HepG2 (cell line): ENCODE measurements at regions not wholly inside any gene's neighbourhood (a gene's known extent, or its start where the extent isn't known, plus 50 kb on each side); places are given as distances from the start of the nearest gene placed in this dataset.

Experiments
- MAZ ChIP-seq, 2 experiments: sonication (generic) in 1 of 2; formaldehyde crosslinking in 1 of 2; IDR thresholded peaks; 2 replicates each; pipeline versions ENCODE4 v1.5.0 to v1.6.1; 2012 to 2020; ENCODE audit warnings: low read depth in 2 of 2, mild to moderate bottlenecking in 2 of 2, borderline replicate concordance in 1 of 2, improper control_type of control experiment in 1 of 2, low read length in 1 of 2, missing genetic modification reagents in 1 of 2, moderate library complexity in 1 of 2
- NR1H2 ChIP-seq: sonication (generic); formaldehyde crosslinking; IDR thresholded peaks from 2 replicates; pipeline ENCODE4 v1.8.1; 2022; ENCODE audit warnings: low read depth, missing genetic modification reagents, borderline replicate concordance
- SRSF9 ChIP-seq: fragments of 200-400 bp; formaldehyde crosslinking; IDR thresholded peaks from 2 replicates; pipeline ENCODE4 v1.6.1; 2018; ENCODE audit warnings: borderline replicate concordance, mild to moderate bottlenecking, low read depth, low read length; ENCODE audit not compliant: insufficient read depth, poor library complexity, severe bottlenecking
- TF ChIP-seq, protein P1 (sequence below), 2 experiments: fragments of 450-650 bp in 1 of 2; sonication (generic) in 1 of 2; formaldehyde crosslinking in 1 of 2; IDR thresholded peaks; 2 replicates each; pipeline versions ENCODE4 v1.6.1 to v1.8.0; 2016 to 2022; ENCODE audit warnings: antibody characterized with exemption in 1 of 2, mild to moderate bottlenecking in 1 of 2, missing genetic modification reagents in 1 of 2
- TF ChIP-seq, protein P2 (sequence below): sonication (generic); formaldehyde crosslinking; IDR thresholded peaks from 2 replicates; pipeline ENCODE4 v1.4.0; 2020; ENCODE audit warnings: mild to moderate bottlenecking, missing genetic modification reagents
- TF ChIP-seq, protein P3 (sequence below): sonication (generic); formaldehyde crosslinking; IDR thresholded peaks from 2 replicates; pipeline ENCODE4 v1.4.0; 2020; ENCODE audit warnings: missing genetic modification reagents
- TF ChIP-seq, protein P4 (sequence below): sonication (generic); formaldehyde crosslinking; IDR thresholded peaks from 2 replicates; pipeline ENCODE4 v1.4.0; 2020; ENCODE audit warnings: missing genetic modification reagents, borderline replicate concordance
- TF ChIP-seq, protein P5 (sequence below): IDR thresholded peaks from 2 replicates; pipeline ENCODE4 v1.6.1; 2016; ENCODE audit warnings: mild to moderate bottlenecking, missing biosample characterization, missing genetic modification reagents
- TF ChIP-seq, protein P6 (sequence below): sonication (generic); formaldehyde crosslinking; IDR thresholded peaks from 2 replicates; pipeline ENCODE4 v1.5.0; 2020; ENCODE audit warnings: missing genetic modification reagents, mild to moderate bottlenecking, borderline replicate concordance

DNA sequence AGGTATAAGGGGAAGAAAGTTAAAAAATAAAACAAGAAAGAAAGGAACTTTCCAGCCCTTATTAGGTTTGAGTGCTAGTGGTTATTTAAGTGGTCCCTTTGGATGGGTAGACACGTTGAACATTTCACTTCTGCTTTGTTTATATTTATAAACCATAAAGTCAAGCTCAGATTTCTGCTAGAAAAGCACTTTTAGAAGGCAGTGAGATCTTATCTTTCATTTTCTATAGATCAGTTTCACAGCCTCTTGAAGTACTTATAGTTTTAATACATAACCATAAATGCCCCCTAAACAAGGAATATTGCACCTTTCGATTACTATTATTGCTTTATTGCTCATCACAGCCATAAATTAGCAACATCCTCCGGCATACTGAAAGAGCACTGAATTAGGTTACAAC lies 446.8 kb upstream of the PLXNA2 start (continued):
- TF ChIP-seq MAZ (IDR thresholded peaks at IDR 0.05; ENCODE audit: borderline replicate concordance, low read depth, low read length) (no peak), MAZ (CRISPR knock-in tag; IDR thresholded peaks at IDR 0.05; ENCODE audit: low read depth) (no peak), SRSF9 (no peak), NR1H2 (CRISPR knock-in tag) (no peak)
- TF ChIP-seq, protein P1, sequence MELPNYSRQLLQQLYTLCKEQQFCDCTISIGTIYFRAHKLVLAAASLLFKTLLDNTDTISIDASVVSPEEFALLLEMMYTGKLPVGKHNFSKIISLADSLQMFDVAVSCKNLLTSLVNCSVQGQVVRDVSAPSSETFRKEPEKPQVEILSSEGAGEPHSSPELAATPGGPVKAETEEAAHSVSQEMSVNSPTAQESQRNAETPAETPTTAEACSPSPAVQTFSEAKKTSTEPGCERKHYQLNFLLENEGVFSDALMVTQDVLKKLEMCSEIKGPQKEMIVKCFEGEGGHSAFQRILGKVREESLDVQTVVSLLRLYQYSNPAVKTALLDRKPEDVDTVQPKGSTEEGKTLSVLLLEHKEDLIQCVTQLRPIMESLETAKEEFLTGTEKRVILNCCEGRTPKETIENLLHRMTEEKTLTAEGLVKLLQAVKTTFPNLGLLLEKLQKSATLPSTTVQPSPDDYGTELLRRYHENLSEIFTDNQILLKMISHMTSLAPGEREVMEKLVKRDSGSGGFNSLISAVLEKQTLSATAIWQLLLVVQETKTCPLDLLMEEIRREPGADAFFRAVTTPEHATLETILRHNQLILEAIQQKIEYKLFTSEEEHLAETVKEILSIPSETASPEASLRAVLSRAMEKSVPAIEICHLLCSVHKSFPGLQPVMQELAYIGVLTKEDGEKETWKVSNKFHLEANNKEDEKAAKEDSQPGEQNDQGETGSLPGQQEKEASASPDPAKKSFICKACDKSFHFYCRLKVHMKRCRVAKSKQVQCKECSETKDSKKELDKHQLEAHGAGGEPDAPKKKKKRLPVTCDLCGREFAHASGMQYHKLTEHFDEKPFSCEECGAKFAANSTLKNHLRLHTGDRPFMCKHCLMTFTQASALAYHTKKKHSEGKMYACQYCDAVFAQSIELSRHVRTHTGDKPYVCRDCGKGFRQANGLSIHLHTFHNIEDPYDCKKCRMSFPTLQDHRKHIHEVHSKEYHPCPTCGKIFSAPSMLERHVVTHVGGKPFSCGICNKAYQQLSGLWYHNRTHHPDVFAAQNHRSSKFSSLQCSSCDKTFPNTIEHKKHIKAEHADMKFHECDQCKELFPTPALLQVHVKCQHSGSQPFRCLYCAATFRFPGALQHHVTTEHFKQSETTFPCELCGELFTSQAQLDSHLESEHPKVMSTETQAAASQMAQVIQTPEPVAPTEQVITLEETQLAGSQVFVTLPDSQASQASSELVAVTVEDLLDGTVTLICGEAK (IDR thresholded peaks at IDR 0.05) = no peak
- TF ChIP-seq, protein P1 (CRISPR knock-in tag; IDR thresholded peaks at IDR 0.05) = no peak
- TF ChIP-seq, protein P2, sequence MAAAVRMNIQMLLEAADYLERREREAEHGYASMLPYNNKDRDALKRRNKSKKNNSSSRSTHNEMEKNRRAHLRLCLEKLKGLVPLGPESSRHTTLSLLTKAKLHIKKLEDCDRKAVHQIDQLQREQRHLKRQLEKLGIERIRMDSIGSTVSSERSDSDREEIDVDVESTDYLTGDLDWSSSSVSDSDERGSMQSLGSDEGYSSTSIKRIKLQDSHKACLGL (CRISPR knock-in tag) = no peak
- TF ChIP-seq, protein P3, sequence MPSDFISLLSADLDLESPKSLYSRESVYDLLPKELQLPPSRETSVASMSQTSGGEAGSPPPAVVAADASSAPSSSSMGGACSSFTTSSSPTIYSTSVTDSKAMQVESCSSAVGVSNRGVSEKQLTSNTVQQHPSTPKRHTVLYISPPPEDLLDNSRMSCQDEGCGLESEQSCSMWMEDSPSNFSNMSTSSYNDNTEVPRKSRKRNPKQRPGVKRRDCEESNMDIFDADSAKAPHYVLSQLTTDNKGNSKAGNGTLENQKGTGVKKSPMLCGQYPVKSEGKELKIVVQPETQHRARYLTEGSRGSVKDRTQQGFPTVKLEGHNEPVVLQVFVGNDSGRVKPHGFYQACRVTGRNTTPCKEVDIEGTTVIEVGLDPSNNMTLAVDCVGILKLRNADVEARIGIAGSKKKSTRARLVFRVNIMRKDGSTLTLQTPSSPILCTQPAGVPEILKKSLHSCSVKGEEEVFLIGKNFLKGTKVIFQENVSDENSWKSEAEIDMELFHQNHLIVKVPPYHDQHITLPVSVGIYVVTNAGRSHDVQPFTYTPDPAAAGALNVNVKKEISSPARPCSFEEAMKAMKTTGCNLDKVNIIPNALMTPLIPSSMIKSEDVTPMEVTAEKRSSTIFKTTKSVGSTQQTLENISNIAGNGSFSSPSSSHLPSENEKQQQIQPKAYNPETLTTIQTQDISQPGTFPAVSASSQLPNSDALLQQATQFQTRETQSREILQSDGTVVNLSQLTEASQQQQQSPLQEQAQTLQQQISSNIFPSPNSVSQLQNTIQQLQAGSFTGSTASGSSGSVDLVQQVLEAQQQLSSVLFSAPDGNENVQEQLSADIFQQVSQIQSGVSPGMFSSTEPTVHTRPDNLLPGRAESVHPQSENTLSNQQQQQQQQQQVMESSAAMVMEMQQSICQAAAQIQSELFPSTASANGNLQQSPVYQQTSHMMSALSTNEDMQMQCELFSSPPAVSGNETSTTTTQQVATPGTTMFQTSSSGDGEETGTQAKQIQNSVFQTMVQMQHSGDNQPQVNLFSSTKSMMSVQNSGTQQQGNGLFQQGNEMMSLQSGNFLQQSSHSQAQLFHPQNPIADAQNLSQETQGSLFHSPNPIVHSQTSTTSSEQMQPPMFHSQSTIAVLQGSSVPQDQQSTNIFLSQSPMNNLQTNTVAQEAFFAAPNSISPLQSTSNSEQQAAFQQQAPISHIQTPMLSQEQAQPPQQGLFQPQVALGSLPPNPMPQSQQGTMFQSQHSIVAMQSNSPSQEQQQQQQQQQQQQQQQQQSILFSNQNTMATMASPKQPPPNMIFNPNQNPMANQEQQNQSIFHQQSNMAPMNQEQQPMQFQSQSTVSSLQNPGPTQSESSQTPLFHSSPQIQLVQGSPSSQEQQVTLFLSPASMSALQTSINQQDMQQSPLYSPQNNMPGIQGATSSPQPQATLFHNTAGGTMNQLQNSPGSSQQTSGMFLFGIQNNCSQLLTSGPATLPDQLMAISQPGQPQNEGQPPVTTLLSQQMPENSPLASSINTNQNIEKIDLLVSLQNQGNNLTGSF = no peak
- TF ChIP-seq, protein P4, sequence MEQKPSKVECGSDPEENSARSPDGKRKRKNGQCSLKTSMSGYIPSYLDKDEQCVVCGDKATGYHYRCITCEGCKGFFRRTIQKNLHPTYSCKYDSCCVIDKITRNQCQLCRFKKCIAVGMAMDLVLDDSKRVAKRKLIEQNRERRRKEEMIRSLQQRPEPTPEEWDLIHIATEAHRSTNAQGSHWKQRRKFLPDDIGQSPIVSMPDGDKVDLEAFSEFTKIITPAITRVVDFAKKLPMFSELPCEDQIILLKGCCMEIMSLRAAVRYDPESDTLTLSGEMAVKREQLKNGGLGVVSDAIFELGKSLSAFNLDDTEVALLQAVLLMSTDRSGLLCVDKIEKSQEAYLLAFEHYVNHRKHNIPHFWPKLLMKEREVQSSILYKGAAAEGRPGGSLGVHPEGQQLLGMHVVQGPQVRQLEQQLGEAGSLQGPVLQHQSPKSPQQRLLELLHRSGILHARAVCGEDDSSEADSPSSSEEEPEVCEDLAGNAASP (CRISPR knock-in tag) = no peak
- TF ChIP-seq, protein P5, sequence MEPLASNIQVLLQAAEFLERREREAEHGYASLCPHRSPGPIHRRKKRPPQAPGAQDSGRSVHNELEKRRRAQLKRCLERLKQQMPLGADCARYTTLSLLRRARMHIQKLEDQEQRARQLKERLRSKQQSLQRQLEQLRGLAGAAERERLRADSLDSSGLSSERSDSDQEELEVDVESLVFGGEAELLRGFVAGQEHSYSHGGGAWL (CRISPR knock-in tag) = no peak
- TF ChIP-seq, protein P6, sequence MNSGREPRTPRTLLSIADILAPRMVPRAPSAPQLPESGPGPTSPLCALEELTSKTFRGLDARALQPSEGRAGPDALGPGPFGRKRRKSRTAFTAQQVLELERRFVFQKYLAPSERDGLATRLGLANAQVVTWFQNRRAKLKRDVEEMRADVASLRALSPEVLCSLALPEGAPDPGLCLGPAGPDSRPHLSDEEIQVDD = no peak
